Progenitor cell of endocrine pancreas (in vitro differentiated cells): ENCODE measurements at regions not wholly inside any gene's neighbourhood (a gene's known extent, or its start where the extent isn't known, plus 50 kb on each side); places are given as distances from the start of the nearest gene placed in this dataset.

Experiments
- DNase-seq: peaks from one replicate; pipeline ENCODE4 v3.0.0; 2021; ENCODE audit warnings: low spot score; ENCODE audit not compliant: unreplicated experiment
- H3K27ac Mint-ChIP-seq: 2 replicates; pipeline ENCODE4 v1.8.0; 2021; ENCODE audit warnings: mild to moderate bottlenecking, moderate library complexity, mixed read lengths
- H3K27me3 Mint-ChIP-seq: 2 replicates; pipeline ENCODE4 v1.8.0; 2021; ENCODE audit warnings: mixed read lengths
- H3K36me3 Mint-ChIP-seq: 2 replicates; pipeline ENCODE4 v1.8.0; 2022; ENCODE audit warnings: mixed read lengths; ENCODE audit not compliant: insufficient read depth
- H3K4me1 Mint-ChIP-seq: 2 replicates; pipeline ENCODE4 v1.8.0; 2021; ENCODE audit warnings: low read depth, mixed read lengths
- H3K4me3 Mint-ChIP-seq: 2 replicates; pipeline ENCODE4 v1.8.0; 2021; ENCODE audit warnings: low read depth, mild to moderate bottlenecking, moderate library complexity, mixed read lengths
- H3K9me3 Mint-ChIP-seq: 2 replicates; pipeline ENCODE4 v1.8.0; 2021; ENCODE audit warnings: low read depth, mixed read lengths
- TF ChIP-seq, protein P1 (sequence below): fragments of 200-600 bp; sonication (generic); IDR thresholded peaks from one replicate; pipeline ENCODE4 v1.5.0; 2021; ENCODE audit warnings: antibody characterized with exemption, mild to moderate bottlenecking; ENCODE audit not compliant: unreplicated experiment

GRCh38 chr2:104443145-104443544 lies 410.8 kb upstream of the POU3F3 start:
- Mint-ChIP-seq H3K4me3 (no peak overlapping the region), H3K27me3 (peaks cover 2% of the 10 kb centered on the region), H3K27ac (no peak overlapping the region), H3K36me3 (no peaks in the 10 kb centered on the region), H3K9me3 (no peaks in the 10 kb centered on the region), H3K4me1 (no peaks in the 10 kb centered on the region)
- TF ChIP-seq, protein P1, sequence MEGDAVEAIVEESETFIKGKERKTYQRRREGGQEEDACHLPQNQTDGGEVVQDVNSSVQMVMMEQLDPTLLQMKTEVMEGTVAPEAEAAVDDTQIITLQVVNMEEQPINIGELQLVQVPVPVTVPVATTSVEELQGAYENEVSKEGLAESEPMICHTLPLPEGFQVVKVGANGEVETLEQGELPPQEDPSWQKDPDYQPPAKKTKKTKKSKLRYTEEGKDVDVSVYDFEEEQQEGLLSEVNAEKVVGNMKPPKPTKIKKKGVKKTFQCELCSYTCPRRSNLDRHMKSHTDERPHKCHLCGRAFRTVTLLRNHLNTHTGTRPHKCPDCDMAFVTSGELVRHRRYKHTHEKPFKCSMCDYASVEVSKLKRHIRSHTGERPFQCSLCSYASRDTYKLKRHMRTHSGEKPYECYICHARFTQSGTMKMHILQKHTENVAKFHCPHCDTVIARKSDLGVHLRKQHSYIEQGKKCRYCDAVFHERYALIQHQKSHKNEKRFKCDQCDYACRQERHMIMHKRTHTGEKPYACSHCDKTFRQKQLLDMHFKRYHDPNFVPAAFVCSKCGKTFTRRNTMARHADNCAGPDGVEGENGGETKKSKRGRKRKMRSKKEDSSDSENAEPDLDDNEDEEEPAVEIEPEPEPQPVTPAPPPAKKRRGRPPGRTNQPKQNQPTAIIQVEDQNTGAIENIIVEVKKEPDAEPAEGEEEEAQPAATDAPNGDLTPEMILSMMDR, result no peak
- DNase-seq, result no peak

- Mint-ChIP-seq H3K27ac (no peak overlapping the region), H3K9me3 (no peaks in the 10 kb centered on the region), H3K4me3 (no peak overlapping the region), H3K27me3 (peaks cover 2% of the 10 kb centered on the region), H3K36me3 (no peaks in the 10 kb centered on the region), H3K4me1 (no peaks in the 10 kb centered on the region)
- TF ChIP-seq, protein P1, result no peak
- DNase-seq, result no peak
These were observed 409.5 kb upstream of the POU3F3 start for GRCh38 chr2:104444392-104444791.

GRCh38 chr2:104444889-104445288 lies 409.0 kb upstream of the POU3F3 start:
- Mint-ChIP-seq H3K9me3 (no peaks in the 10 kb centered on the region), H3K27me3 (peaks cover 2% of the 10 kb centered on the region), H3K4me3 (no peak overlapping the region), H3K4me1 (no peaks in the 10 kb centered on the region), H3K27ac (no peak overlapping the region), H3K36me3 (no peaks in the 10 kb centered on the region)
- TF ChIP-seq, protein P1, result no peak
- DNase-seq, result no peak

DNA sequence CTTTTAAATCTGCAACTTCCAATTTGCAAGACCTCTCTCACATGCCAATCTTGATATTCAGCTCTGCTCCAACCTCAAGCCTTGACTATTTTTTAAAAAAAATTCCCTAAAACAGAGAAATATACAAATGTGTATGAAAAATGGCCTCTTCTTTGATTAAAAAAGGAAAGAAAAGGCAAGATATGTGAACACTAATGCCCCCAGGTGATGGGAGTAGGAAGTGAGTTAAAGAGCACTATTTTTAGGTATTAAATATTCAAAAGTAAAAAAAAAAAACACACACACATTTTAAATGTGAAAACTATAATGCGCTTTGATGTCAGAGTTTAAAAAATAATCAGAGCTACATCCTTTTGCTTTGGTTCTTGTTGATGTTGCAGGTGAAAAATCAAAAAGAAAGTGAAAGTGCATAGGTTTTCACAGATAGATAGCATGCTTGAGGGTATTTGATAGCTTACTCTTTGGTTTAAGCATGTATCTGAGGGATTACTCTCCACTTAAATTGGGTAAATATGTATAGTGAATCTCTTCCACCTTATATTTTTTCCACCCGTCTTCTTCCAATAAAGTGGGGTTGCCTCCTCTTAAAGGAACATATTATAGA lies 406.0 kb upstream of the POU3F3 start:
- no peak overlapping the region for H3K4me3 Mint-ChIP-seq
- no peak overlapping the region for H3K27ac Mint-ChIP-seq
- H3K9me3 Mint-ChIP-seq, result no peaks in the 10 kb centered on the region
- H3K4me1 Mint-ChIP-seq, result no peaks in the 10 kb centered on the region
- H3K36me3 Mint-ChIP-seq, result no peaks in the 10 kb centered on the region
- no peak for DNase-seq
- H3K27me3 Mint-ChIP-seq, result no peaks in the 10 kb centered on the region
- TF ChIP-seq, protein P1, result peak; percentile 46

GRCh38 chr2:104448661-104449440 lies 405.1 kb upstream of the POU3F3 start:
- TF ChIP-seq, protein P1, result no peak
- H3K27me3 Mint-ChIP-seq, result no peaks in the 10 kb centered on the region
- no peak for DNase-seq
- H3K9me3 Mint-ChIP-seq, result peaks cover 3% of the 10 kb centered on the region
- no peak overlapping the region for H3K27ac Mint-ChIP-seq
- no peaks in the 10 kb centered on the region for H3K36me3 Mint-ChIP-seq
- H3K4me1 Mint-ChIP-seq, result no peaks in the 10 kb centered on the region
- H3K4me3 Mint-ChIP-seq, result no peak overlapping the region
